Activated CD4-positive, alpha-beta T cell treated with anti-CD3 and anti-CD28 coated beads, Interleukin-2, amount 50 U/mL, for 16 hours (primary cell): ENCODE measurements at regions not wholly inside any gene's neighbourhood (a gene's known extent, or its start where the extent isn't known, plus 50 kb on each side); places are given as distances from the start of the nearest gene placed in this dataset.

Experiments used
- DNase-seq: peaks from one replicate; pipeline ENCODE4 v3.0.0-alpha.2; 2020

- no peak for DNase-seq
Measured at GRCh38 chr6:40715570-40716403, 128.6 kb upstream of the LRFN2 start.

DNA sequence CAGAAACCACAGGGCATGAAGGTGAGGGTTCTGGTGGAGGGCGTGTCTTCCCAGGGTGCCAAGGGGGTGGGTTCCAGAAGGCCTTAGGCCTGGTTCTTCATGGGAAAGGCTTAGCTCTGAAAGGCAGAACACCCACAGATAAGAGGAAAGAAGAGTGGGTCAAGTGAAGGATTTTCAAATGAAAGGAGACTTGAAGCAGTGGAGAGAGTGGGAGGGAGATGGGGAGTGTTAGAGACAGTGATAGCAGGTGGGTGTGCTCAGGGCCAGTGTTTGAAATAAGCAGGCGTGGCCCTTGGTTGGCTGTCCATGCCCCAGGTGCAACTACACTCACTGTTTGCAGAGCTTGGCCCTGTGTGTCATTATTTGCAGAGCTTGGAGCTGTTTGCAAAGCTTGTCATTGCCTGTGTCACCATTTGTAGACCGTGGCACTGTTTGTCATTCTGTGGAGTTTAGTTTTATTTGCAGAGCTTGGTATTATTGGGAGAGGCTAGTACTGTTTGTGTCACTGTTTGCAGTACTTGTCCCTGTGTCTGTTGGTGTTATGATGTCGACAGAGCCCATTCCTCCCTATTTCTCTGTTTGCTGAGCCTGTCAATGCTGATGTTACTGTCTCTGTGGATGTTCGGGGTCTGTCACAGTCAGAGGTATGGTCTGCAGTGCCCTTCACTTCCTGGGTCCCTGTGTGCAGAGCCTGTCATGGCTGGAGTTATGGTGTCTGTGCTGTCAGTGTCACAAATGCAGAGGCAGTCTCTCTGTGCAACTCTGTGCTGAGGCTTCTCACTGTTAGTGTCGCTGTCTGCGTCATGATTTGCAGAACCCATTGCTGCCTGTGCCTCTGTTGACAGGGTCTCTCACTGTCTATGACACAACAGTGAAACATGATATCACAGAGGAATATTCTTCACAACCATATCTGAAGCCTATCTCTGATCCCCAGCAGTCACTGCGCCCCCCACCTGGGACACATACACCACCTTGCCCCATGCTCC, 127.7 kb upstream of the LRFN2 start:
- DNase-seq = no peak

- no peak for DNase-seq
Measured at GRCh38 chr6:40714143-40714542, 127.0 kb upstream of the LRFN2 start.

GRCh38 chr6:40713002-40713719, 126.0 kb upstream of the LRFN2 start:
- DNase-seq = no peak

DNA sequence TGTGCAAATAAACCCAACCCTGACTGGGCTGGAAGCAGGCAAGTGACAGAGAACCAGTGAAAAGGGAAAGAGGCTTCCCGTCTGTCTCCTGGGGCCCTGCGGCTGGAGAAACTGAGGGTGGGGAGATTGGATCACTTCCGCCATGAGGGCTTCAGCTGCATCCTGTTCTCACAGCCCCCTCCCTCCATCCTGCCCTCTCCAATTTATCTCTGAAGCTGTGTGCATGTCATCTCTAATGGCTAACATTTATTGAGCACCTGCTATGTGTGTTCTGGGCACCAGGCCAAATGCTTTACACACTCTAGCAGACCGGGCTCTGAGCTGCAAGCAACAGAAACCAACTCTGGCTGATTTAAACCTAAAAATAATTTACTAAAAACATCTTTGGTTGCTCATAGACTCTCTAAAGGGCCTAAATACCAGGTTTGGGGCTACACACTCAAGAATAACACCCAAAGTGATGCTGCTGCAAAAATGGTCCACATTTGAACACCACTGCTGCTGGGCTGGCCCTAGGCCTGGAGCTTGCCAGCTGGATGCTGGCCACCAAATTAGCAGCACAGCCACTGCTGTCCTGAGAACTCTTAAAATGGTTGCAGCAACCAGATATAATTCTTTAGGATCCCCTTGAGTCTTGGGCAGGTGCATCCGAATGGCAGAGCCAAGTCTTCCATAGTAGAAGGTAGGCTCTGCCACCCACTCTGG, 123.6 kb upstream of the LRFN2 start:
- no peak for DNase-seq

DNA sequence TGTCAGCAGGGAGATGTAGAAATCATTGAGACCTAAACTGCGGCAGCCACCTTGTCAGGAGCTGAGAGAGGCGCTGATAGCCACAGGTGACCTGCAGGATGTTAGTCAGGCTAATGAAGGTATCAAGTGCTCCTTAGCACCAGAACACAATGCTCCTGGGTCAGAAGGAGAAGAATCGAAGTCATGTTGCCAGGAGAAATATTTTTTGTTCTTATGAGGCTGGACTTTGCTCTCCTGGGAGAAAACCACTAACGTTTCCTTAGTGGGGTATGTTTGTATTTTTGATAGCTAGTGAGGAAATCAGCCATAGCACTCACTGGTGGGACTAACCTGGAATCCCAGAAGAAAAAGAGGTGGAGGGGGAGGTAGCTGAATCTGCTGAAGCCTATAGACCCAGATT, 120.9 kb upstream of the LRFN2 start:
- DNase-seq = no peak

- DNase-seq = no peak
Measured at GRCh38 chr6:40706178-40706577, 119.0 kb upstream of the LRFN2 start.

- no peak for DNase-seq
Measured at GRCh38 chr6:40705354-40705753, 118.2 kb upstream of the LRFN2 start.

GRCh38 chr6:40701352-40702007, 114.3 kb upstream of the LRFN2 start:
- DNase-seq = no peak

DNA sequence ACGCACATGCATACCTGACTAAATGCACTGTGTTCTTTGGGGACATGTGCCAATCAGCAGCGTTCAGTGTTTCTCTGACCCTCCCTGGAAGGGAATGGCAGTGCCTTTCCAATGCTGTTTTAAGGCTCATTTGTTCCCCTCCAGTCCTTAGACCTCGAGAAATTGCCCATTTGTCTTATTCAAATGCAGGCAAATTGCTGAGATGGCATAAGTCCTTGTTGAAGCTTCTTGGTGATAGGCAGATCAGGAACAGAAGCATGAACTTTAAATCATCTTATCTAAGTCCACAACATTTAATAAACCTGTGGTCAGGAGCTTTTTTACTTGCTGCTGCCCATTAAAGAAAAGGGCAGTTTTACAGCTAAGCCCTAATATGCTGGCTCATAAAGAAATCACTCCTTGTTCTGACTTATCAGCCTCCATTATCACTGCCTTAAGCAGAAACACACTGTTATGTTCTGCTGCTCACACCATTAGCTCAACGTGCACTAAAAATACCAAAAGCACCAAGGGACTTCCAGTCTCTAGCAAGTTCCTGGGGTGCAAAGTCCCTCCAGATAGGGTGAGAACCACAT, 112.9 kb upstream of the LRFN2 start:
- no peak for DNase-seq

- no peak for DNase-seq
Measured at GRCh38 chr6:40695750-40696415, 108.7 kb upstream of the LRFN2 start.

GRCh38 chr6:40695114-40695513, 108.0 kb upstream of the LRFN2 start:
- no peak for DNase-seq

DNA sequence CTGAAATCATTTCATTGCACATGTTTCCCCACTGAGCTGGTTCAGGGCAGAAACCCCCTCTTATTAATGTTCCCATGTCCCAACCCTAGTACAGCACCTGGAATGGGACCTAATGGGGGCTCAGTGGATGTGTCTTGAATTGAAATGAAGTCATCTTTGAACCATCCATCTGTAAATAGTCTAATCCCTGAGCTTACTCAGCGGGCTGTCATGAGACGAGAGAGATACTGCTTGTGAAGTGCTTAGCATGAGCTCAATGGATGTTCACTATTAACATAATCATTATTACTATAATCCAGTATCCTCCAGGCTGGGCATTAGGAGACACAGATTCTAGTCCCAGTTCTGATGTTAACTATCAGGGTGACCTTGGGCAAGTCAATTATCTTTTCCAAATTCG, 106.6 kb upstream of the LRFN2 start:
- DNase-seq = no peak

DNA sequence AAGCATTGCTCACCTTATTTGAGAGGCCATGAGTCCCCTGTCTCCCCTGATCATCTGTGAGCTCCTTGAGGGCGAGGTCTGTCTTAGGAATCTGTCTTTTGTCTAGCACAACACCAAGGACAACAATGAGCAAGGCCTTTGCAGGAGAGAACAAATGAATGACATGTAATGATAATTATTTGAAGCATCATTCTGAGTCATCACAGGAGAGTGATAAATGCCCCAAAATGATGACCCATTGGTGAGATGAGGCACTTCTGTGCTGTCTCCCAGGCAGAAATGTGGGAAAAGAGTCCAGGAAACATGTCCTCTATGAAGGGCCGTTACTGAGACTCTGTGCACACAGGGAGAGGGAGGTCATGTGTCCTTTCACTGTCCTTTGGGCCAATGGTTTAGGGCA, 105.2 kb upstream of the LRFN2 start:
- no peak for DNase-seq

- no peak for DNase-seq
Measured at GRCh38 chr6:40689185-40689584, 102.0 kb upstream of the LRFN2 start.

GRCh38 chr6:40688214-40688761, 101.1 kb upstream of the LRFN2 start:
- DNase-seq = no peak

- DNase-seq = no peak
Measured at GRCh38 chr6:40685862-40686261, 98.7 kb upstream of the LRFN2 start.

DNA sequence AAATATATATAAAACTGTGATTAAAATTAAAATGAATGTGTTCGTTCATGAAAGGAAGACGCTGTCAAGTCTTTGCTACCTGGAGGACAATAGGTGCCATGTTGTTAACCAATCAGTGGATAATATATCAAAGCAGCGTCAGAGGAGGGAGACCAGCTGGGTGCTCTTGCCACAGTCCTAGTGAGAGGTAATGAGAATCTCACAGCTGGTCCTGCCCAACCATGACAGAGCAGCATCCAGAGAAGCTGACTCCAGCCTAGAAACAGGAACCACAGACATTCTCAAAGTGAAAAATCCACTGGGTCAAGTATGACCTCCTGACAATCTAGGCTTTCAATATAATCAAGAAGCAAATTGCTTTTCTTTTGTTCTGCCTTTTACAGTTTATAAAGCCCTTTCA, 94.5 kb upstream of the LRFN2 start:
- no peak for DNase-seq

DNA sequence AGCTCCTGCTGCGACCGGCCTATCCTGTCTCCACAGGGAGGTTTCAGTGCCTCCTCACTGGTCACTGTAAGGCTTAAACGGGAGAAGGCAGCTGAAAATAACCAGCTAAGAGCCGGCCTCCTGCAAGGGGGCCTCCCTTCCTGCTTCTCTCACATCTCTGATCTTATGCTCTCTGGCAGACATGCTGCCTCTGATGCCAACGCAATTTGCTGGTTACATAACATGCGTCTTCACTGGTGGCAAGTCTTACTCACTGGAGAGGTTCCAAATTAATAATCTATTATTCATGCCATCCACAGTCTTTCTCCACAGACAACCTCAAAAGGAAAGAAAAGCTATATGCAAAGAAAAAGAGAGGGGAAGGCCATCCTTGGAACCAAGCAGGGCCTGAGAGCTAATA, 91.8 kb upstream of the LRFN2 start:
- no peak for DNase-seq

- no peak for DNase-seq
Measured at GRCh38 chr6:40674170-40674569, 87.0 kb upstream of the LRFN2 start.

GRCh38 chr6:40672087-40672486, 84.9 kb upstream of the LRFN2 start:
- no peak for DNase-seq
